ENCODE measurements at regions not wholly inside any gene's neighbourhood (a gene's known extent, or its start where the extent isn't known, plus 50 kb on each side); places are given as distances from the start of the nearest gene placed in this dataset.
A peak's percentile ranks its signal among the peaks of the same experiment; 100 is the strongest.

DNA sequence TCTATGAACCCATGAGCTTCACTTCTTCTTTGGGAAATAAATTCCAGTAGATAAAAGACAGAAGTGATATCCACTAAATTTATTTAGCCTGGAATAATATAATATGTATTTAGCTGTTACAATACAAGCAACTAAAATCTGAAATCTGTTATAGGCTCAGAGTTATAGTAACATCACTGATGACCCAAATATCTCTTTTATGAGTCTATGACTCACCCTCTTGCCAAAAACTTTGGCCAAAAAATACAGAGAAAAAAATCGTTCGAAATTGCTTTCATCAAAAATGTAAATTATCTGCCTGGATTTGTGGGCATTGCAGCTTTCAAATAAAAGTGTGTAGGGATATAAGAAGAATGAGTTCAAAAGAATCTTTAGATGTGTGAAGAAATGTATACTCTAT, 89.4 kb upstream of the DKK2 start:
- H3K9me3 ChIP-seq, result no peaks in the 10 kb centered on the region
- H3K27ac ChIP-seq, result no peak overlapping the region
- H3K36me3 ChIP-seq, result no peaks in the 10 kb centered on the region
- no peak overlapping the region for H3K4me3 ChIP-seq
- no peak for TF ChIP-seq EP300 (IDR thresholded peaks at IDR 0.05)
- TF ChIP-seq POLR2A (IDR thresholded peaks at IDR 0.05), result no peak
- TF ChIP-seq, protein P1, sequence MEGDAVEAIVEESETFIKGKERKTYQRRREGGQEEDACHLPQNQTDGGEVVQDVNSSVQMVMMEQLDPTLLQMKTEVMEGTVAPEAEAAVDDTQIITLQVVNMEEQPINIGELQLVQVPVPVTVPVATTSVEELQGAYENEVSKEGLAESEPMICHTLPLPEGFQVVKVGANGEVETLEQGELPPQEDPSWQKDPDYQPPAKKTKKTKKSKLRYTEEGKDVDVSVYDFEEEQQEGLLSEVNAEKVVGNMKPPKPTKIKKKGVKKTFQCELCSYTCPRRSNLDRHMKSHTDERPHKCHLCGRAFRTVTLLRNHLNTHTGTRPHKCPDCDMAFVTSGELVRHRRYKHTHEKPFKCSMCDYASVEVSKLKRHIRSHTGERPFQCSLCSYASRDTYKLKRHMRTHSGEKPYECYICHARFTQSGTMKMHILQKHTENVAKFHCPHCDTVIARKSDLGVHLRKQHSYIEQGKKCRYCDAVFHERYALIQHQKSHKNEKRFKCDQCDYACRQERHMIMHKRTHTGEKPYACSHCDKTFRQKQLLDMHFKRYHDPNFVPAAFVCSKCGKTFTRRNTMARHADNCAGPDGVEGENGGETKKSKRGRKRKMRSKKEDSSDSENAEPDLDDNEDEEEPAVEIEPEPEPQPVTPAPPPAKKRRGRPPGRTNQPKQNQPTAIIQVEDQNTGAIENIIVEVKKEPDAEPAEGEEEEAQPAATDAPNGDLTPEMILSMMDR (IDR thresholded peaks at IDR 0.05), result no peak
- peaks cover 0 to 7% (median 0%) of the 10 kb centered on the region in 4 donors for H3K4me1 ChIP-seq
- 41 to 47% methylated on average over 2 of the region's 2 CpGs for WGBS, 2 donors
- no peaks in the 10 kb centered on the region for H3K27me3 ChIP-seq
- DNase-seq (ENCODE audit: low spot score in 2 of 2), result no peak

DNA sequence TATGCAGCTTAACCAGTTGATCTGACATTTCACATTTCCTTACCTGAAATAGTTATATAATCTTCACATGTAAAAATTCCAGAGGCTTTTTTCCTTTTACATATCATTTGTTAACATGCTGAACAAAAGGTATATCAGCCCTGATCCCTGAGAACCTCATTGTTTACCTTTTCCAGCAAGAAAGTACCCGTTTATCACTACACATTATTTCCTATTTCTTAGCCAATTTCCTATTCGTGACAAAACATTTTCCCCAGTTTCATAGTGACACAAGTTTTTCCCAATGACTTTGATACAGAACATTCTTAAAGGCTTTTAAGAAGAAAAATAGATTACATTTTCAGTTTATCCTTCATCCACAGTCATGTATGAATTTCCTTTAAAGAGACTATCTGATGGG, 86.6 kb upstream of the DKK2 start:
- H3K9me3 ChIP-seq, result no peaks in the 10 kb centered on the region
- no peaks in the 10 kb centered on the region for H3K27me3 ChIP-seq
- peaks cover 0 to 9% (median 0%) of the 10 kb centered on the region in 4 donors for H3K4me1 ChIP-seq
- TF ChIP-seq, protein P1 (IDR thresholded peaks at IDR 0.05), result no peak
- no peaks in the 10 kb centered on the region for H3K36me3 ChIP-seq
- H3K4me3 ChIP-seq, result no peak overlapping the region
- 75 to 78% methylated on average over 2 of the region's 2 CpGs for WGBS, 2 donors
- no peak overlapping the region for H3K27ac ChIP-seq
- DNase-seq (ENCODE audit: low spot score in 2 of 2), result no peak

DNA sequence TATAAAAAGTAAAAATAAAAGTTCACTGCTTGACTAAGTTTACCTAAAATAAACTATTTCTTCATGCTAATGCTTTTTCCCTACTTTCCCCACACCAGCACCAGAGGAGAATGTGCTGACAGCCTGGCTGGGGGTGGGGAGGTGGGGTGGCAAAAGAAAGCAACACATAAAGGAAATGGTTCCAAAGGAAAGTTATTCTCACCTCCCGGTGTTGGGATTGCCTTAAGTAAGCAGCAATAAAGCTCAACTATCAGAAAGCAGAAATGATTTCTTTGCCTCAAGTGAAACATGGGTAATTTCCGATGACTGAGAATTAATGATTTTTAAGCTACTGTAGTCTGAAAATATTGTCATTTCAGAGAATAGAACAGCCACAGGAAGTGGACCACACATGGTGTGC, 84.5 kb upstream of the DKK2 start:
- 21% methylated on average over 2 of the region's 2 CpGs for WGBS, 2 donors
- H3K27me3 ChIP-seq, result no peaks in the 10 kb centered on the region

DNA sequence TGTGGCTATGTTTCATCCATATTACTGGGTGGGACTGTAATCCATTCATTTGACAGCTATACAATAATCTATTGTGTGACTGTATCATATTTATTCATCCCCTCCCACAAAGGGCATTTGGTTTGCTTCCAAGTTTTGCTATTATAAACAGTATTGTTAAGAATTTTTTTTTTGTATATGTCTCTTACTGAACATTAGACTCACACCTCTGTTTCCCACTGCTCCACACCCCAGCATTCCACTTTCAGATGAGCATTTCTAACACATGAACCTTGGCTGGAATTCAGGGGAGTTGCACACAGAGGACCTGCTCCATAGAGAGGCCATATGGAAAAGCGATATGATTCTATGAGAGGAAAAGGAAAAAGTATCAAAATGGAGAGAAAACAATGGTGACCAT, 81.6 kb upstream of the DKK2 start:
- Histone ChIP-seq H3K36me3 (no peaks in the 10 kb centered on the region), H3K4me1 (peaks cover 0 to 9% (median 0%) of the 10 kb centered on the region in 4 donors), H3K27ac (no peak overlapping the region), H3K4me3 (no peak overlapping the region), H3K27me3 (no peaks in the 10 kb centered on the region), H3K9me3 (peaks cover 0 to under 1% (median 0%) of the 10 kb centered on the region in 4 donors)
- no peak for DNase-seq (ENCODE audit: low spot score in 2 of 2)
- WGBS, 2 donors, result 72% methylated on average over 1 of the region's 1 CpG
- TF ChIP-seq POLR2A (IDR thresholded peaks at IDR 0.05) (no peak), EP300 (IDR thresholded peaks at IDR 0.05) (no peak)
- TF ChIP-seq, protein P1 (IDR thresholded peaks at IDR 0.05), result no peak

More for the DNA sequence above, 84.5 kb upstream of the DKK2 start:
- H3K9me3 ChIP-seq, result no peaks in the 10 kb centered on the region
- H3K27ac ChIP-seq, result peak overlapping the region in 1 of 4 donors; percentile 11
- TF ChIP-seq POLR2A (IDR thresholded peaks at IDR 0.05), result no peak
- TF ChIP-seq, protein P1 (IDR thresholded peaks at IDR 0.05), result no peak
- no peak for TF ChIP-seq EP300 (IDR thresholded peaks at IDR 0.05)
- no peak for DNase-seq (ENCODE audit: low spot score in 2 of 2)
- H3K4me3 ChIP-seq, result no peak overlapping the region
- peaks cover 0 to 9% (median 0%) of the 10 kb centered on the region in 4 donors for H3K4me1 ChIP-seq
- H3K36me3 ChIP-seq, result no peaks in the 10 kb centered on the region

DNA sequence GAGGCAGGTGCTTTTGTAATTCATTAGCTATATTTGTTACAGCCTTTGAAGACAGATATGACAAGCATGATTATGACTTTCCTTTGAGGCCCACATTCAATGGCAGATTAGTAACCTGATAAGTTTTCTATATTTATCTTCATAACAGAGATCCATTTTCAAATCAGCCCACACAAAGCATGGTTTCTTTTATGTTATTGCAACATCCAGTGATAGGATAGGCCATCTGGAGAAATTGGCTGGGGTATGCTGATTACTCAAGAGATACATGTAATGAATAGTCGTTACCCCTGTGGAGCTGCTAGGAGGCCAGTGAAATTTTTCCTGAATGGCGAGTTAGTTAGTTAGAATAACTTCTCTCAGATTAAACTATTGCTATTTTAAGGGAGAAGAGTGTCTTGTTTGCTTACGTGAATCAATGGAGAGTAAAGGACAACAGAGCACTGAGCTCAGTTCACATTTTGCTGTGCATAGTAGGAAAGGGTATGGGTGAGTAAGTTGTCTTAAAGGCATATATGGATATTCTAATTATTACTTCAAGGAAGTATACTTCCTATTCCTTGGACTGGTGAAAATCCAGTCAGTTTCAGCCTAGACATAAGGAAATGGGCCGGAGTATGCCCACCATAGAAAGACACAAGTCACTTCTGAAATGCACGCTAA, 79.2 kb upstream of the DKK2 start:
- Histone ChIP-seq H3K9me3 (peaks cover 0 to 12% (median 4%) of the 10 kb centered on the region in 4 donors), H3K4me1 (peaks cover 0 to under 1% (median 0%) of the 10 kb centered on the region in 4 donors), H3K4me3 (no peak overlapping the region), H3K36me3 (no peaks in the 10 kb centered on the region), H3K27me3 (no peaks in the 10 kb centered on the region), H3K27ac (no peak overlapping the region)
- DNase-seq (ENCODE audit: low spot score in 2 of 2), result peak in 1 of 2 donors; percentile 17
- 73% methylated on average over 5 of the region's 5 CpGs for WGBS, 2 donors
- no peak for TF ChIP-seq EP300 (IDR thresholded peaks at IDR 0.05)
- TF ChIP-seq, protein P1 (IDR thresholded peaks at IDR 0.05), result no peak
- no peak for TF ChIP-seq POLR2A (IDR thresholded peaks at IDR 0.05)
